ENCODE measurements at regions not wholly inside any gene's neighbourhood (a gene's known extent, or its start where the extent isn't known, plus 50 kb on each side); places are given as distances from the start of the nearest gene placed in this dataset.

GRCh38 chr2:177332026-177332991, 60.3 kb upstream of the AGPS start (continued):
- TF ChIP-seq CTCF (IDR thresholded peaks at IDR 0.05; ENCODE audit: control extremely low read depth in 1 of 3, insufficient read depth in 1 of 3, low read depth in 1 of 3, low read length in 3 of 3) (peak in 2 of 3 experiments; percentile 62 to 70; a peak in 3 of 4 replicates), EZH2 (IDR thresholded peaks at IDR 0.05; ENCODE audit: low read depth, low read length, severe bottlenecking) (no peak), HDAC6 (IDR thresholded peaks at IDR 0.05; ENCODE audit: low read depth, low read length) (no peak), EP300 (IDR thresholded peaks at IDR 0.05; ENCODE audit: borderline replicate concordance in 1 of 2, low read depth in 2 of 2, low read length in 2 of 2) (peak in 1 of 2 experiments; percentile 63; a peak in 1 of 3 replicates), NRF1 (IDR thresholded peaks at IDR 0.05; ENCODE audit: low read depth, low read length) (no peak), ATF3 (IDR thresholded peaks at IDR 0.05; ENCODE audit: insufficient read depth, low read depth, low read length) (0 out of 2 replicates have a peak, but pooled peaks have one; percentile 9), YY1 (IDR thresholded peaks at IDR 0.05; ENCODE audit: low read depth, low read length) (peak; percentile 73; the same call in 1 of the 2 replicates), ATF2 (IDR thresholded peaks at IDR 0.05; ENCODE audit: low read length) (0 out of 2 replicates have a peak, but pooled peaks have one; percentile 69)
